ENCODE measurements at regions not wholly inside any gene's neighbourhood (a gene's known extent, or its start where the extent isn't known, plus 50 kb on each side); places are given as distances from the start of the nearest gene placed in this dataset.

DNA sequence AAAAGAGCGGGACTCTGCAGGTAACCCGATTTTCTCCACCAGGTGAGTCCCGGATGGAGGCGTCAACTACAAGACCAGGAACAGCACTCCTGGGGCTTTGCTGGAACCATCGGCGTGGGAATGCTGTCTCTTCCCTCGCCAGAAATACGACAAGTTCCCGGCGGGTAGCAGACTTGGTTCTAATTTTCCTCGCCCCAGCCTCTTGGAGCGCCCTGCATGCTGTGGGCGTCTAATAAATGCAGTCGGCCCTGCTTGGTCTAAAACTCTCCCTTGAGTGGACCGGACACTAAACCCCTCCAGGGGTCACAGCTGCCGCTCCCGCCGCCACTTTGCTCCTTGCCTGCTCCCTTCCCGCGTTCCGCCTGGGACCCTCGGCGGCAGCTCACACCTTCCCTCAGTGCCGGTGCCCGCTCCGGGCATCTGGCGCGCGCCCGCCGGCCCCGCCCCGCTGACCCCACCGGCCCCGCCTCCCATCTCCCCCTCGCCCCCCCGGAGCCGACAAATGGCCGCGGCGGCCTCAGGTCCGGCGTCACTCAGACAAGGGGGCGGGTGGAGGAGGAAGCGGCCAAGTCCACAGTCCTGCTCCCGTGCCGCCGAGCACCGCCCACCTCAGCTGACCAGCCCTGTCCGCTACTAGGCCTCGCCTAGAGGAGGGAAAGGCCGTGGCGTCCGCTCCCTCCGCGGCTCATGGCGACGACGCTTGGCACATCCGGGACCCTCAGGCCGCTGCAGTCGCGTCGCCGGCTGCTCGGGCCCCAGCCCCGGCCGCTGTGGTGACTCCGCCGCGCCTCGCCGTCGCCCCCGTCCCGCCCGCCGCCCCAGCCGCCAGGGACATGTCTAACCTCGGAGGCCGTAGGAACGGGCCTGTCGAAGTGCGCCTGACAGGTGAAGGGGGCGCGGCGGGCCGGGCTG, 65.8 kb downstream of the KPNA2 start (continued):
- TF ChIP-seq PPARG (CRISPR knock-in tag; conservative IDR thresholded peaks at IDR 0.05) (peak; percentile 59; the same call in 1 of the 2 replicates), SETDB1 (CRISPR knock-in tag; IDR thresholded peaks at IDR 0.05; ENCODE audit: borderline replicate concordance) (no peak), MAF1 (CRISPR knock-in tag; IDR thresholded peaks at IDR 0.05; ENCODE audit: borderline replicate concordance) (0 out of 2 replicates have a peak, but pooled peaks have one; percentile 61), ZNF317 (CRISPR knock-in tag; IDR thresholded peaks at IDR 0.05) (peak; percentile 67; the same call in 1 of the 2 replicates), ARNT (IDR thresholded peaks at IDR 0.05) (no peak), ZNF274 (CRISPR knock-in tag; IDR thresholded peaks at IDR 0.05) (peak; percentile 98), ZNF709 (CRISPR knock-in tag; IDR thresholded peaks at IDR 0.05) (peak; percentile 98; the same call in 1 of the 2 replicates), GTF3A (CRISPR knock-in tag; conservative IDR thresholded peaks at IDR 0.05) (no peak; the same call in 1 of the 2 replicates), ZNF354B (CRISPR knock-in tag; IDR thresholded peaks at IDR 0.05) (no peak), ZSCAN25 (CRISPR knock-in tag; IDR thresholded peaks at IDR 0.05) (peak; percentile 93), TAF15 (IDR thresholded peaks at IDR 0.05; ENCODE audit: low read depth, low read length, poor library complexity, severe bottlenecking) (no peak), KLF16 (CRISPR knock-in tag; IDR thresholded peaks at IDR 0.05) (peak; percentile 89 to 95), ZNF501 (CRISPR knock-in tag; IDR thresholded peaks at IDR 0.05) (peak; percentile 13), MXD4 (CRISPR knock-in tag; IDR thresholded peaks at IDR 0.05) (peak; percentile 97), STAG1 (CRISPR knock-in tag; IDR thresholded peaks at IDR 0.05) (no peak; the same call in 1 of the 2 replicates), ZNF557 (CRISPR knock-in tag; IDR thresholded peaks at IDR 0.05) (peak; percentile 68; the same call in 1 of the 2 replicates), TEAD3 (CRISPR knock-in tag; optimal IDR thresholded peaks at IDR 0.05; ENCODE audit: borderline replicate concordance) (peak; percentile 83), REPIN1 (CRISPR knock-in tag; IDR thresholded peaks at IDR 0.05; ENCODE audit: borderline replicate concordance, low read depth) (peak; percentile 89), ZNF138 (CRISPR knock-in tag; IDR thresholded peaks at IDR 0.05; ENCODE audit: low read depth) (peak; percentile 97)
- TF ChIP-seq, protein P1, sequence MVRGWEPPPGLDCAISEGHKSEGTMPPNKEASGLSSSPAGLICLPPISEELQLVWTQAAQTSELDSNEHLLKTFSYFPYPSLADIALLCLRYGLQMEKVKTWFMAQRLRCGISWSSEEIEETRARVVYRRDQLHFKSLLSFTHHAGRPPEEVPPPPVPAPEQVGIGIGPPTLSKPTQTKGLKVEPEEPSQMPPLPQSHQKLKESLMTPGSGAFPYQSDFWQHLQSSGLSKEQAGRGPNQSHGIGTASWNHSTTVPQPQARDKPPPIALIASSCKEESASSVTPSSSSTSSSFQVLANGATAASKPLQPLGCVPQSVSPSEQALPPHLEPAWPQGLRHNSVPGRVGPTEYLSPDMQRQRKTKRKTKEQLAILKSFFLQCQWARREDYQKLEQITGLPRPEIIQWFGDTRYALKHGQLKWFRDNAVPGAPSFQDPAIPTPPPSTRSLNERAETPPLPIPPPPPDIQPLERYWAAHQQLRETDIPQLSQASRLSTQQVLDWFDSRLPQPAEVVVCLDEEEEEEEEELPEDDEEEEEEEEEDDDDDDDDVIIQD (CRISPR knock-in tag; IDR thresholded peaks at IDR 0.05; ENCODE audit: low read depth), result peak; percentile 49; the same call in 1 of the 2 replicates
- TF ChIP-seq, protein P2, sequence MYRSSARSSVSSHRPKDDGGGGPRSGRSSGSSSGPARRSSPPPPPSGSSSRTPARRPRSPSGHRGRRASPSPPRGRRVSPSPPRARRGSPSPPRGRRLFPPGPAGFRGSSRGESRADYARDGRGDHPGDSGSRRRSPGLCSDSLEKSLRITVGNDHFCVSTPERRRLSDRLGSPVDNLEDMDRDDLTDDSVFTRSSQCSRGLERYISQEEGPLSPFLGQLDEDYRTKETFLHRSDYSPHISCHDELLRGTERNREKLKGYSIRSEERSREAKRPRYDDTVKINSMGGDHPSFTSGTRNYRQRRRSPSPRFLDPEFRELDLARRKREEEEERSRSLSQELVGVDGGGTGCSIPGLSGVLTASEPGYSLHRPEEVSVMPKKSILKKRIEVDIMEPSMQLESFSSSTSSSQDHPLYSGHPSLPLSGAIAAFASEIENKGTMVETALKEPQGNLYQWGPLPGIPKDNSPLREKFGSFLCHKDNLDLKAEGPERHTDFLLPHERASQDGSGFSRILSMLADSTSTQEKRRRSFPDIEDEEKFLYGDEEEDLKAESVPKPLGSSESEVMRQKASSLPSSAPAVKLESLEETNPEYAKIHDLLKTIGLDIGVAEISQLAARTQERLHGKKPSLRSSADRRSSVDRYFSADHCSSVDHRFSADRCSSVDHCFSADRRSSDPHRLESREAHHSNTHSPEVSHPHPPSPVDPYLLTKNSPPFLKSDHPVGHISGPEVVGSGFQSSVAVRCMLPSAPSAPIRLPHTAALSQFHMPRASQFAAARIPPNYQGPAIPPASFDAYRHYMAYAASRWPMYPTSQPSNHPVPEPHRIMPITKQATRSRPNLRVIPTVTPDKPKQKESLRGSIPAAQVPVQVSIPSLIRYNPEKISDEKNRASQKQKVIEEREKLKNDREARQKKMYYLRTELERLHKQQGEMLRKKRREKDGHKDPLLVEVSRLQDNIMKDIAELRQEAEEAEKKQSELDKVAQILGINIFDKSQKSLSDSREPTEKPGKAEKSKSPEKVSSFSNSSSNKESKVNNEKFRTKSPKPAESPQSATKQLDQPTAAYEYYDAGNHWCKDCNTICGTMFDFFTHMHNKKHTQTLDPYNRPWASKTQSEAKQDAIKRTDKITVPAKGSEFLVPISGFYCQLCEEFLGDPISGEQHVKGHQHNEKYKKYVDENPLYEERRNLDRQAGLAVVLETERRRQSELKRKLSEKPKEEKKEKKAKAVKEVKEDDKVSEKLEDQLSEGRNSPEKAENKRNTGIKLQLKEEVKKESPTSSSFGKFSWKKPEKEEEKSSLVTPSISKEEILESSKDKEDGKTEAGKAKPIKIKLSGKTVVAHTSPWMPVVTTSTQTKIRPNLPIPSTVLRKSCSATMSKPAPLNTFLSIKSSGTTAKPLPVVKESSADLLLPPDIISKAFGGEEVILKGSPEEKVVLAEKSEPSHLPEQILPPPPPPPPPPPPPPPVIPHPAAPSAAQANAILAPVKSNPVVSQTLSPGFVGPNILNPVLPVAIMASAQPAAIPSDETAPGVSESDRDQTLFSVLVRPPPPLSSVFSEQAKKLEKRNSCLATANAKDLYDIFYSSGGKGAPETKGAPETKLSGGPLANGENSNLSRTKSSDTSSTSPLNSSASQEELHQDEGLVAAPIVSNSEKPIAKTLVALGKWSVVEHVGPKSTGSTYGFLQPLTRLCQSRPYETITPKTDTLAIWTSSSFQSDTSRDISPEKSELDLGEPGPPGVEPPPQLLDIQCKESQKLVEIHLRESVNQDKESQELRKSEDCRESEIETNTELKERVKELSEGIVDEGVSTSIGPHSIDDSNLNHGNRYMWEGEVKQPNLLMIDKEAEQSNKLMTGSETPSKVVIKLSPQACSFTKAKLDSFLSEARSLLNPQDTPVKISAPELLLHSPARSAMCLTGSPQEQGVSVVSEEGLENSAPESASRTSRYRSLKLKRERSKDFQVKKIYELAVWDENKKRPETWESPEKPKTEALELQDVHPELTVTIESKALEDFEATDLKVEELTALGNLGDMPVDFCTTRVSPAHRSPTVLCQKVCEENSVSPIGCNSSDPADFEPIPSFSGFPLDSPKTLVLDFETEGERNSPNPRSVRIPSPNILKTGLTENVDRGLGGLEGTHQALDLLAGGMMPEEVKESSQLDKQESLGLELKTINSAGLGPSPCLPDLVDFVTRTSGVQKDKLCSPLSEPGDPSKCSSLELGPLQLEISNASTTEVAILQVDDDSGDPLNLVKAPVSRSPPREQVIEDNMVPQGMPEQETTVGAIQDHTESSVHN (CRISPR knock-in tag; IDR thresholded peaks at IDR 0.05), result peak; percentile 82; the same call in 1 of the 2 replicates

Data from HepG2 (cell line).